ENCODE measurements at regions not wholly inside any gene's neighbourhood (a gene's known extent, or its start where the extent isn't known, plus 50 kb on each side); places are given as distances from the start of the nearest gene placed in this dataset.

- Histone ChIP-seq H3K36me3 (no peaks in the 10 kb centered on the region), H3K4me1 (no peaks in the 10 kb centered on the region), H3K27ac (no peak overlapping the region), H3K27me3 (no peaks in the 10 kb centered on the region), H3K4me3 (no peak overlapping the region), H3K9me3 (no peaks in the 10 kb centered on the region)
- ATAC-seq (no peak), DNase-seq (no peak)
- intact Hi-C loops (cut with DNase I), result no loop called here
- TF ChIP-seq, protein P1, sequence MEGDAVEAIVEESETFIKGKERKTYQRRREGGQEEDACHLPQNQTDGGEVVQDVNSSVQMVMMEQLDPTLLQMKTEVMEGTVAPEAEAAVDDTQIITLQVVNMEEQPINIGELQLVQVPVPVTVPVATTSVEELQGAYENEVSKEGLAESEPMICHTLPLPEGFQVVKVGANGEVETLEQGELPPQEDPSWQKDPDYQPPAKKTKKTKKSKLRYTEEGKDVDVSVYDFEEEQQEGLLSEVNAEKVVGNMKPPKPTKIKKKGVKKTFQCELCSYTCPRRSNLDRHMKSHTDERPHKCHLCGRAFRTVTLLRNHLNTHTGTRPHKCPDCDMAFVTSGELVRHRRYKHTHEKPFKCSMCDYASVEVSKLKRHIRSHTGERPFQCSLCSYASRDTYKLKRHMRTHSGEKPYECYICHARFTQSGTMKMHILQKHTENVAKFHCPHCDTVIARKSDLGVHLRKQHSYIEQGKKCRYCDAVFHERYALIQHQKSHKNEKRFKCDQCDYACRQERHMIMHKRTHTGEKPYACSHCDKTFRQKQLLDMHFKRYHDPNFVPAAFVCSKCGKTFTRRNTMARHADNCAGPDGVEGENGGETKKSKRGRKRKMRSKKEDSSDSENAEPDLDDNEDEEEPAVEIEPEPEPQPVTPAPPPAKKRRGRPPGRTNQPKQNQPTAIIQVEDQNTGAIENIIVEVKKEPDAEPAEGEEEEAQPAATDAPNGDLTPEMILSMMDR (IDR thresholded peaks at IDR 0.05), result no peak
Observed at GRCh38 chr11:37712251-37712650, 1114.2 kb upstream of the RAG2 start.

GRCh38 chr11:37710031-37710430, 1112.0 kb upstream of the RAG2 start:
- Histone ChIP-seq H3K27ac (no peak overlapping the region), H3K4me3 (no peak overlapping the region), H3K36me3 (no peaks in the 10 kb centered on the region), H3K27me3 (no peaks in the 10 kb centered on the region), H3K9me3 (no peaks in the 10 kb centered on the region), H3K4me1 (no peaks in the 10 kb centered on the region)
- DNase-seq, result no peak
- TF ChIP-seq, protein P1 (IDR thresholded peaks at IDR 0.05), result no peak
- ATAC-seq, result no peak
- intact Hi-C loops (cut with DNase I), result no loop called here

DNA sequence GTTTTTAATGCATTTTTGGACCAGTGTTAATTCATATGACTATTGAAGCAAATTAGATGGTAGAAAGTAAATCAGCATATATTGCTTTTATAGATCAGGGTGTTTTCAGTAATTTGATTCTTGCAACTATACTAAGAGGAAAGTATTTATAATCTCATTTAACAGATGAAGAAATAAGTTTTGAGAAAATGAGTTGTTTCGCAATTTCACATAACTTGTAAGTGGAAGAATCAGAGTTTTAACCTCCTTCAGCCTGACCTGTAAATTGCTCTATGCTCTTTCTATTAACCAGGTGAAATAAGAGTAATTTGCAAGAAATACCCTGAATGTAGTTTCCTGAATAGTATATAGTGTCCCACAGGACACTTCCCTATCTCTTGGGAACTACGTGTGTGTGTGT, 1106.8 kb upstream of the RAG2 start:
- no peaks in the 10 kb centered on the region for H3K27me3 ChIP-seq
- no peaks in the 10 kb centered on the region for H3K9me3 ChIP-seq
- no peak overlapping the region for H3K27ac ChIP-seq
- TF ChIP-seq, protein P1 (IDR thresholded peaks at IDR 0.05), result no peak
- H3K36me3 ChIP-seq, result no peaks in the 10 kb centered on the region
- ATAC-seq (no peak), DNase-seq (no peak)
- H3K4me1 ChIP-seq, result no peaks in the 10 kb centered on the region
- intact Hi-C loops (cut with DNase I), result no loop called here
- no peak overlapping the region for H3K4me3 ChIP-seq

DNA sequence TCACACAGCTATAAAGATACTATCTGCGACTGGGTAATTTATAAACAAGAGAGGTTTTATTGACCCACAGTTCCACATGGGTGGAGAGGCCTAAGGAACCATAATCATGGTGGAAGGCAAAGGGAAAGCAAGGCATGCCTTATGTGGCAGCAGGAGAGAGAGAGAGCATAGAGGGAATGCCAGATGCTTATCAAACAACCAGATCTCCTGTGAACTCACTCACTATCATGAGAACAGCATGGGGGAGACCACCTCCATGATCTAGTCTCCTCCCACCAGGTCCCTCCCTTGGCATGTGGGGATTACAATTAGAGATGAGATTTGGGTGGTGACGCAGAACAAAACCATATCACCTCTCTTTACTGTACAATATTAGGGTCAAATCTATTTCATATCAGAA, 1101.6 kb upstream of the RAG2 start:
- ATAC-seq, result no peak
- TF ChIP-seq, protein P1 (IDR thresholded peaks at IDR 0.05), result no peak

DNA sequence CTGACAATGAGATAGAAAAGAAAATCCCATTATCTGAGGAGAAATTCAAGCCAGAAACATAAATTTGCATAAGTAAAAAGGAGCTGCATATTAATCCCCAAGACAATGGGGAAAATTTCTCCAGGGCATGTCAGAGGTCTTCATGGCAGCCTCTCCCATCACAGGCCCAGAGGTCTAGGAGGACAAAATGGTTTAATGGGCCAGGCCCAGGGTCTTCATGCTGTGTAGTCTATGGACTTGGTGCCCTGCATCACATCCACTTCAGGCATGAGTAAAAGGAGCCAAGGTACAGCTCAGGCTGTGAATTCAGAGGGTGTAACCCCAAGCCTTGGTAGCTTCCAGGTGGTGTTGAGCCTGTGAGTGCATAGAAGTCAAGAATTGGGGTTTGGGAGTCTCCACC, 1097.2 kb upstream of the RAG2 start:
- no peaks in the 10 kb centered on the region for H3K4me1 ChIP-seq
- H3K27ac ChIP-seq, result no peak overlapping the region
- H3K36me3 ChIP-seq, result no peaks in the 10 kb centered on the region
- no peaks in the 10 kb centered on the region for H3K27me3 ChIP-seq
- no peak overlapping the region for H3K4me3 ChIP-seq
- H3K9me3 ChIP-seq, result peaks cover 0 to 31% of the 10 kb centered on the region in 2 donors
- no peak for DNase-seq
- TF ChIP-seq, protein P1 (IDR thresholded peaks at IDR 0.05), result no peak
- no peak for ATAC-seq
- intact Hi-C loops (cut with DNase I), result no loop called here

More for the DNA sequence above, 1101.6 kb upstream of the RAG2 start:
- H3K4me3 ChIP-seq, result no peak overlapping the region
- H3K27me3 ChIP-seq, result no peaks in the 10 kb centered on the region
- no peak overlapping the region for H3K27ac ChIP-seq
- H3K9me3 ChIP-seq, result peaks cover 0 to 19% of the 10 kb centered on the region in 2 donors
- no peaks in the 10 kb centered on the region for H3K4me1 ChIP-seq
- intact Hi-C loops (cut with DNase I), result no loop called here
- H3K36me3 ChIP-seq, result no peaks in the 10 kb centered on the region
- DNase-seq, result no peak
